GM12873 (cell line): ENCODE measurements at regions not wholly inside any gene's neighbourhood (a gene's known extent, or its start where the extent isn't known, plus 50 kb on each side); places are given as distances from the start of the nearest gene placed in this dataset.

Experiments used
- CTCF ChIP-seq: IDR thresholded peaks from 2 replicates; pipeline ENCODE4 v1.5.1; 2012; ENCODE audit warnings: low read depth, mild to moderate bottlenecking, moderate library complexity, low read length, control low read depth; ENCODE audit not compliant: insufficient read depth; ENCODE audit errors: missing control alignments

- no peak for TF ChIP-seq CTCF
These were observed 454.9 kb downstream of the SOX9 start for GRCh38 chr17:72575542-72576233.

DNA sequence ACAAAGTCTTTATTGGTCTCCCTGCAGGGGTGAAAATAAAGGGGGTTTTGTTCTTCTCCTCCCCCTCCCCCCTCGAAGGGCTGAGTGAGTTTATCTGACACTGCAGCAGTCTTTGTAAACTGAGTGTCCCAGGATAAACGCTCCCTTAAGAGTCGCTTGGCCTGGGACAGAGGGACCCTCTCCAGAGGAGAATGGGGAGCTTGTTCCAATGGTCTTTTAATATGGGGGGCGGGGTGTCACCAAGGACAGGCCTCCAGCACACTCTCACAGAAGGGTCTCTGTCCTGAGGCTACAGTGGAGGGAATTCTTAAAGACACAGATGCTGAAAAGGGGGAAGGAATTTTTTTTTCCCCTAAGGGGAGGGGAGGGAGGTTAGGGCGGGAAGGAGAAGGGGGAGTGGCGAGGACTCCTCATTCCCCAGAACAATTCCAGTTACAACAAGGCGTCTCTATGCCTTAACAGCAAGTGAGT is 455.5 kb downstream of the SOX9 start:
- no peak for TF ChIP-seq CTCF

- no peak for TF ChIP-seq CTCF
These were observed 458.1 kb downstream of the SOX9 start for GRCh38 chr17:72578817-72579470.

- no peak for TF ChIP-seq CTCF
These were observed 459.1 kb downstream of the SOX9 start for GRCh38 chr17:72579990-72580320.

DNA sequence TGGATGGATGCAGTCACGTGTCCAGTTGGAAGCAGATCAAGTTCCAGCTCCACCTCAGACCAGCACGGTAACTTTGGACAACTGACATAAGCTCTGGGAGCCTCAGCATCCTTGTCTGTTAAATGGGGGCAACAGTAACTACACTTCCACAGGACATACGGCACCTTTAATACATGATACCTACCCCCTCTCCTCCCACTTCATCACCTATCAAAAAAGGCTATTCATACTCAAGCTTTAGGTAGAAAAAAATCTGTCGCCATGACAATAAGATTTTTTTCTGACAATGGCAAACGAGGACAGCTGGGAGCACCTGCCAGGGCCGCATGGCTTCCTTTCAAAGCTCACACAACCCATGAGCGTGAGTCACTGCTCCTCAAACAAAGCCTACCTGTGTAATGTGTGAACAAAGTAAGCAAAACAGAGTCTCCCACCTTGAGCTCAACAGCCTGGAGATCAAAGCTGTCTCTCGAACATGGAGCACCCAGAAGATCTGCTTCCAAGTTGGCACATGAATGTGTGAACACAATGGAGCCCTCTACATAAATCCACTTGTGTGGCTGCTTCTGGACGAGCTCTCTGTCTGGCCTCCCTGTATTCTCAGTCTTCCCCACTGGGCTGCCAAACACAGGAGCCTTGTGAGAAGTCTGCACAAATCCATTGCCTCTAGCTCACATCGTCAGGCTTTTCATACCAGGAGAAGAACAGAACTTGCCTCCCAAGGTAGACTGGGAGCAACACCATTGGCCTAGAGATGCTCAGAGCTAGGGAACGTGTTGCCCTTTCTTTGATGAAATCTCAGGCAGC is 459.7 kb downstream of the SOX9 start:
- no peak for TF ChIP-seq CTCF

GRCh38 chr17:72587156-72587555 is 466.3 kb downstream of the SOX9 start:
- no peak for TF ChIP-seq CTCF
